HEK293 (cell line): ENCODE measurements at regions not wholly inside any gene's neighbourhood (a gene's known extent, or its start where the extent isn't known, plus 50 kb on each side); places are given as distances from the start of the nearest gene placed in this dataset.

Experiments
- CTCF ChIA-PET: fragments of 350-600 bp; formaldehyde crosslinking; extraction: SDS; loops from one replicate; lab custom pipeline; 2021; ENCODE audit warnings: antibody characterized with exemption; lab: Yijun Ruan, JAX
- POLR2A ChIA-PET: fragments of 300-600 bp; formaldehyde crosslinking; extraction: SDS; loops from one replicate; lab custom pipeline; 2020; ENCODE audit warnings: antibody characterized with exemption, inconsistent platforms; lab: Yijun Ruan, JAX
- H3K27ac ChIP-seq: fragments of 200-500 bp; sonication (Bioruptor generic); 2 replicates; pipeline ENCODE4 v1.5.1; 2014; ENCODE audit warnings: low read depth, low read length, control low read depth, inconsistent platforms; ENCODE audit errors: extremely low read depth
- H3K36me3 ChIP-seq, 2 experiments: fragments of 200-500 bp in 1 of 2; sonication (Bioruptor generic) in 1 of 2; 1 replicate in 1 of 2; 2 replicates in 1 of 2; pipeline ENCODE4 v1.5.1; 2014 to 2017; ENCODE audit warnings: inconsistent platforms in 2 of 2, low read length in 2 of 2; ENCODE audit not compliant: control insufficient read depth in 2 of 2, insufficient read depth in 1 of 2
- H3K4me1 ChIP-seq: fragments of 200-500 bp; sonication (Bioruptor generic); 2 replicates; pipeline ENCODE4 v1.5.1; 2014; ENCODE audit warnings: mild to moderate bottlenecking, low read length, inconsistent platforms; ENCODE audit not compliant: control insufficient read depth, insufficient read depth
- H3K4me3 ChIP-seq: 2 replicates; pipeline ENCODE4 v1.5.1; 2011; ENCODE audit warnings: low read depth, mild to moderate bottlenecking, control low read depth, low read length, moderate library complexity
- H3K9me3 ChIP-seq: fragments of 200-500 bp; sonication (Bioruptor generic); 2 replicates; pipeline ENCODE4 v1.5.1; 2014; ENCODE audit warnings: low read depth, low read length, inconsistent platforms; ENCODE audit not compliant: control insufficient read depth, insufficient read depth
- BCL11A ChIP-seq: fragments of 450-650 bp; formaldehyde crosslinking; IDR thresholded peaks from 2 replicates; pipeline ENCODE4 v1.5.1; 2016; ENCODE audit warnings: low read depth, missing biosample characterization, missing genetic modification characterization
- BCL11B ChIP-seq: fragments of 450-650 bp; formaldehyde crosslinking; IDR thresholded peaks from 2 replicates; pipeline ENCODE4 v1.5.1; 2016; ENCODE audit warnings: low read depth, missing biosample characterization, missing genetic modification characterization
- GLIS2 ChIP-seq: fragments of 450-650 bp; formaldehyde crosslinking; IDR thresholded peaks from 2 replicates; pipeline ENCODE4 v1.5.1; 2016; ENCODE audit warnings: missing biosample characterization, missing genetic modification characterization
- TRIM28 ChIP-seq: IDR thresholded peaks from 2 replicates; pipeline ENCODE4 v1.6.1; 2011; ENCODE audit warnings: low read length, control low read depth, borderline replicate concordance
- ZNF138 ChIP-seq: fragments of 450-650 bp; formaldehyde crosslinking; IDR thresholded peaks from 2 replicates; pipeline ENCODE4 v1.5.1; 2016; ENCODE audit warnings: missing biosample characterization, missing genetic modification characterization, borderline replicate concordance
- ZNF23 ChIP-seq: fragments of 450-650 bp; formaldehyde crosslinking; IDR thresholded peaks from 2 replicates; pipeline ENCODE4 v1.5.1; 2016; ENCODE audit warnings: missing biosample characterization, missing genetic modification characterization, borderline replicate concordance
- ZNF292 ChIP-seq: fragments of 450-650 bp; formaldehyde crosslinking; IDR thresholded peaks from 2 replicates; pipeline ENCODE4 v1.5.1; 2016; ENCODE audit warnings: low read depth, missing biosample characterization, missing genetic modification characterization, borderline replicate concordance
- ZNF341 ChIP-seq: fragments of 450-650 bp; formaldehyde crosslinking; IDR thresholded peaks from 2 replicates; pipeline ENCODE4; 2016; ENCODE audit warnings: low read depth, missing biosample characterization, missing genetic modification characterization
- ZNF394 ChIP-seq: fragments of 450-650 bp; formaldehyde crosslinking; IDR thresholded peaks from 2 replicates; pipeline ENCODE4 v1.5.1; 2016; ENCODE audit warnings: missing biosample characterization, missing genetic modification characterization, mild to moderate bottlenecking, moderate library complexity, borderline replicate concordance
- ZNF658 ChIP-seq: fragments of 450-650 bp; formaldehyde crosslinking; IDR thresholded peaks from 2 replicates; pipeline ENCODE4; 2016; ENCODE audit warnings: missing biosample characterization, missing genetic modification characterization
- ZNF791 ChIP-seq: fragments of 450-650 bp; formaldehyde crosslinking; IDR thresholded peaks from 2 replicates; pipeline ENCODE4 v1.5.1; 2016; ENCODE audit warnings: missing biosample characterization, missing genetic modification characterization
- ZSCAN23 ChIP-seq: fragments of 450-650 bp; formaldehyde crosslinking; IDR thresholded peaks from 2 replicates; pipeline ENCODE4 v1.5.1; 2016; ENCODE audit warnings: missing biosample characterization, missing genetic modification characterization
- TF ChIP-seq, protein P1 (sequence below): fragments of 450-650 bp; formaldehyde crosslinking; IDR thresholded peaks from 2 replicates; pipeline ENCODE4 v1.5.1; 2016; ENCODE audit warnings: missing biosample characterization, missing genetic modification characterization, borderline replicate concordance
- TF ChIP-seq, protein P2 (sequence below): fragments of 450-650 bp; formaldehyde crosslinking; IDR thresholded peaks from 2 replicates; pipeline ENCODE4 v1.5.1; 2016; ENCODE audit warnings: missing biosample characterization, missing genetic modification characterization
- TF ChIP-seq, protein P3 (sequence below): fragments of 450-650 bp; formaldehyde crosslinking; IDR thresholded peaks from 2 replicates; pipeline ENCODE4 v1.5.1; 2016; ENCODE audit warnings: missing biosample characterization, missing genetic modification characterization
- TF ChIP-seq, protein P4 (sequence below): fragments of 450-650 bp; formaldehyde crosslinking; conservative IDR thresholded peaks from 2 replicates; pipeline ENCODE4 v1.5.1; 2016; ENCODE audit warnings: low read depth, missing biosample characterization, missing genetic modification characterization

DNA sequence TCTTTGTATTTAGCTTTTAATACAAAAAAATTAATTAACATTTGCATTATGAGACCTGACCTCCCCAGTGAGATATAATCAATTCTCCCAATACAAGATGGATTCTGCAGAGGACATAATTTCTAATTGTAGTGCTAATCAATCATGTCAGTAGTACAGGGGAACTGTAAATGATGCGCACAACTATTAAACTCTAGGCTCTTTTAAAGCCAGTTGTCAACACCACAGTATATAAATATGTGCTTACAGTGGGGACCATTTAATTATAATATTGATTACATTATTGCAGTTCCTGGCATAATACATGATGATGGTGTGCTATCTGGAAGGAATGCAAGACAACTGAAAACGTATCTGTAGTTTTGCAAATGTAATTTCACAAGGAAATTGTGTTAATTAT lies 285.6 kb upstream of the EPHA4 start:
- no peak overlapping the region for H3K27ac ChIP-seq
- TF ChIP-seq ZNF138 (tag by site-specific recombination) (no peak), ZNF394 (tag by site-specific recombination) (no peak)
- TF ChIP-seq, protein P1, sequence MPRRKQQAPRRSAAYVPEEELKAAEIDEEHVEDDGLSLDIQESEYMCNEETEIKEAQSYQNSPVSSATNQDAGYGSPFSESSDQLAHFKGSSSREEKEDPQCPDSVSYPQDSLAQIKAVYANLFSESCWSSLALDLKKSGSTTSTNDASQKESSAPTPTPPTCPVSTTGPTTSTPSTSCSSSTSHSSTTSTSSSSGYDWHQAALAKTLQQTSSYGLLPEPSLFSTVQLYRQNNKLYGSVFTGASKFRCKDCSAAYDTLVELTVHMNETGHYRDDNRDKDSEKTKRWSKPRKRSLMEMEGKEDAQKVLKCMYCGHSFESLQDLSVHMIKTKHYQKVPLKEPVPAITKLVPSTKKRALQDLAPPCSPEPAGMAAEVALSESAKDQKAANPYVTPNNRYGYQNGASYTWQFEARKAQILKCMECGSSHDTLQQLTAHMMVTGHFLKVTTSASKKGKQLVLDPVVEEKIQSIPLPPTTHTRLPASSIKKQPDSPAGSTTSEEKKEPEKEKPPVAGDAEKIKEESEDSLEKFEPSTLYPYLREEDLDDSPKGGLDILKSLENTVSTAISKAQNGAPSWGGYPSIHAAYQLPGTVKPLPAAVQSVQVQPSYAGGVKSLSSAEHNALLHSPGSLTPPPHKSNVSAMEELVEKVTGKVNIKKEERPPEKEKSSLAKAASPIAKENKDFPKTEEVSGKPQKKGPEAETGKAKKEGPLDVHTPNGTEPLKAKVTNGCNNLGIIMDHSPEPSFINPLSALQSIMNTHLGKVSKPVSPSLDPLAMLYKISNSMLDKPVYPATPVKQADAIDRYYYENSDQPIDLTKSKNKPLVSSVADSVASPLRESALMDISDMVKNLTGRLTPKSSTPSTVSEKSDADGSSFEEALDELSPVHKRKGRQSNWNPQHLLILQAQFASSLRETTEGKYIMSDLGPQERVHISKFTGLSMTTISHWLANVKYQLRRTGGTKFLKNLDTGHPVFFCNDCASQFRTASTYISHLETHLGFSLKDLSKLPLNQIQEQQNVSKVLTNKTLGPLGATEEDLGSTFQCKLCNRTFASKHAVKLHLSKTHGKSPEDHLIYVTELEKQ (tag by site-specific recombination), result no peak
- TF ChIP-seq, all 188 proteins: peak for 0
- POLR2A ChIA-PET, result no interaction called here
- no peaks in the 10 kb centered on the region; the same call in 1 of the 2 replicates for H3K9me3 ChIP-seq
- no peaks in the 10 kb centered on the region for H3K4me1 ChIP-seq
- H3K36me3 ChIP-seq, result no peaks in the 10 kb centered on the region
- H3K4me3 ChIP-seq, result no peak overlapping the region
- CTCF ChIA-PET, result interaction anchor here (0.6 kb wide), 1 partner anchor 1759 kb away, joined by 4 read pairs; no protein-coding TSS in a partner anchor

DNA sequence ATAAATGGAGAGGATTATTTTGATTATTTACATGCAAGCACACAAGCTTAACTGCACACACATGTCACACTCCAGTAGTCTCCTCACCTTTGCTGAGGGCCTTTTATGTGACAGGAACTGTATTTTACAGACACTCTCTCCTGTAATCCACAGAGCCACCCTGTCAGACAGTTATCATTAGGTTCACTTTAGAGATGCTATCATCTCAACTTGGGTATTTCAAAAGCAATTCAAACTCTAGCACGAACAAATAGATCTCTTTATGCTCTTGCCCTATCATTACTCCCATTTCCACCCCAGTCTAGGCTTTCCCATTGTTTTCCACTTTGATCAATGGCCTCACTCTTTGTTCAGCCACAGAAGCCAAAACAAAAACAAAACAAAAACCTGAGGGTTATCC lies 281.2 kb upstream of the EPHA4 start:
- Histone ChIP-seq H3K4me1 (no peaks in the 10 kb centered on the region), H3K36me3 (no peaks in the 10 kb centered on the region), H3K9me3 (no peaks in the 10 kb centered on the region), H3K4me3 (no peak overlapping the region), H3K27ac (no peak overlapping the region)
- ChIA-PET POLR2A (no interaction called here), CTCF (interaction anchor here (0.7 kb wide), 1 partner anchor 469 kb away, joined by 3 read pairs; no protein-coding TSS in a partner anchor)
- TF ChIP-seq ZNF292, result no peak

DNA sequence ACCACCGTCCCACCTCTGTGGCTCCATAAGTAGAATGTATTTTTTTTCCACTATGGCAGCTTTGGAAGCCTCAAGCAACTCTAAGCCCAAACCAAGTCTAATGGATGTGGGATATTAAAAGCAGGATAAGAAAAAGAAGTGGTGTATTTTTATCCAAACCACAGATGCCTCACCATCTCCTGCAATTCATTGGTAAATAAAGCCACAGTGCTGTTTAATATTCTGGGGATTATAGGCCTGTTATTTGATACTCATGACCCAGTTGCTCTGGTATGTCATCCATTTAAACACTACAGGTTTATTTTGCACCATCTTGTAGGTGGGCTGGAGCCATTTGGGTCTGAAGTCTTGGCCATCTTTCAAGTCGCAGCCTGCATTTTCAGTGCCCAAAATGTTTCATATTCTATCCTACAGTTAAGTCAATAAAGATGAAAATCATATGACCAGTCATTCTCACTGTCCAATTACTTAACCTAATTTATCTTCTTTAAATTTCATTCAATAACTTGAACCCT lies 279.5 kb upstream of the EPHA4 start:
- CTCF ChIA-PET, result no interaction called here
- Histone ChIP-seq H3K4me3 (no peak overlapping the region), H3K36me3 (no peaks in the 10 kb centered on the region), H3K4me1 (no peaks in the 10 kb centered on the region), H3K27ac (no peak overlapping the region), H3K9me3 (no peaks in the 10 kb centered on the region)
- POLR2A ChIA-PET, result no interaction called here
- TF ChIP-seq BCL11B (tag by site-specific recombination) (no peak), TRIM28 (no peak), ZNF23 (tag by site-specific recombination) (no peak), ZNF791 (tag by site-specific recombination) (no peak), ZSCAN23 (tag by site-specific recombination) (no peak), ZNF341 (no peak), GLIS2 (no peak), ZNF658 (tag by site-specific recombination) (no peak), BCL11A (tag by site-specific recombination) (no peak)
- TF ChIP-seq, protein P2, sequence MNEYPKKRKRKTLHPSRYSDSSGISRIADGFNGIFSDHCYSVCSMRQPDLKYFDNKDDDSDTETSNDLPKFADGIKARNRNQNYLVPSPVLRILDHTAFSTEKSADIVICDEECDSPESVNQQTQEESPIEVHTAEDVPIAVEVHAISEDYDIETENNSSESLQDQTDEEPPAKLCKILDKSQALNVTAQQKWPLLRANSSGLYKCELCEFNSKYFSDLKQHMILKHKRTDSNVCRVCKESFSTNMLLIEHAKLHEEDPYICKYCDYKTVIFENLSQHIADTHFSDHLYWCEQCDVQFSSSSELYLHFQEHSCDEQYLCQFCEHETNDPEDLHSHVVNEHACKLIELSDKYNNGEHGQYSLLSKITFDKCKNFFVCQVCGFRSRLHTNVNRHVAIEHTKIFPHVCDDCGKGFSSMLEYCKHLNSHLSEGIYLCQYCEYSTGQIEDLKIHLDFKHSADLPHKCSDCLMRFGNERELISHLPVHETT, result no peak
- TF ChIP-seq, protein P3, sequence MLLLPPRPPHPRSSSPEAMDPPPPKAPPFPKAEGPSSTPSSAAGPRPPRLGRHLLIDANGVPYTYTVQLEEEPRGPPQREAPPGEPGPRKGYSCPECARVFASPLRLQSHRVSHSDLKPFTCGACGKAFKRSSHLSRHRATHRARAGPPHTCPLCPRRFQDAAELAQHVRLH (tag by site-specific recombination), result no peak
- TF ChIP-seq, protein P4, sequence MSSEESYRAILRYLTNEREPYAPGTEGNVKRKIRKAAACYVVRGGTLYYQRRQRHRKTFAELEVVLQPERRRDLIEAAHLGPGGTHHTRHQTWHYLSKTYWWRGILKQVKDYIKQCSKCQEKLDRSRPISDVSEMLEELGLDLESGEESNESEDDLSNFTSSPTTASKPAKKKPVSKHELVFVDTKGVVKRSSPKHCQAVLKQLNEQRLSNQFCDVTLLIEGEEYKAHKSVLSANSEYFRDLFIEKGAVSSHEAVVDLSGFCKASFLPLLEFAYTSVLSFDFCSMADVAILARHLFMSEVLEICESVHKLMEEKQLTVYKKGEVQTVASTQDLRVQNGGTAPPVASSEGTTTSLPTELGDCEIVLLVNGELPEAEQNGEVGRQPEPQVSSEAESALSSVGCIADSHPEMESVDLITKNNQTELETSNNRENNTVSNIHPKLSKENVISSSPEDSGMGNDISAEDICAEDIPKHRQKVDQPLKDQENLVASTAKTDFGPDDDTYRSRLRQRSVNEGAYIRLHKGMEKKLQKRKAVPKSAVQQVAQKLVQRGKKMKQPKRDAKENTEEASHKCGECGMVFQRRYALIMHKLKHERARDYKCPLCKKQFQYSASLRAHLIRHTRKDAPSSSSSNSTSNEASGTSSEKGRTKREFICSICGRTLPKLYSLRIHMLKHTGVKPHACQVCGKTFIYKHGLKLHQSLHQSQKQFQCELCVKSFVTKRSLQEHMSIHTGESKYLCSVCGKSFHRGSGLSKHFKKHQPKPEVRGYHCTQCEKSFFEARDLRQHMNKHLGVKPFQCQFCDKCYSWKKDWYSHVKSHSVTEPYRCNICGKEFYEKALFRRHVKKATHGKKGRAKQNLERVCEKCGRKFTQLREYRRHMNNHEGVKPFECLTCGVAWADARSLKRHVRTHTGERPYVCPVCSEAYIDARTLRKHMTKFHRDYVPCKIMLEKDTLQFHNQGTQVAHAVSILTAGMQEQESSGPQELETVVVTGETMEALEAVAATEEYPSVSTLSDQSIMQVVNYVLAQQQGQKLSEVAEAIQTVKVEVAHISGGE (tag by site-specific recombination), result no peak
